ENCODE measurements at regions not wholly inside any gene's neighbourhood (a gene's known extent, or its start where the extent isn't known, plus 50 kb on each side); places are given as distances from the start of the nearest gene placed in this dataset.

- no peaks in the 10 kb centered on the region for H3K9me3 Mint-ChIP-seq
- TF ChIP-seq CTCF (IDR thresholded peaks at IDR 0.05), result no peak
- peaks cover 29% of the 10 kb centered on the region for H3K27me3 Mint-ChIP-seq (ENCODE audit: low read depth, poor library complexity)
- no peak overlapping the region for H3K27ac Mint-ChIP-seq
- peaks cover 26% of the 10 kb centered on the region for H3K4me1 Mint-ChIP-seq
- DNase-seq, result no peak
- H3K36me3 Mint-ChIP-seq (ENCODE audit: low read depth), result peaks cover 12% of the 10 kb centered on the region
- no peak overlapping the region for H3K4me3 Mint-ChIP-seq
These were observed 77.2 kb downstream of the GLI2 start for GRCh38 chr2:120812866-120813265.

DNA sequence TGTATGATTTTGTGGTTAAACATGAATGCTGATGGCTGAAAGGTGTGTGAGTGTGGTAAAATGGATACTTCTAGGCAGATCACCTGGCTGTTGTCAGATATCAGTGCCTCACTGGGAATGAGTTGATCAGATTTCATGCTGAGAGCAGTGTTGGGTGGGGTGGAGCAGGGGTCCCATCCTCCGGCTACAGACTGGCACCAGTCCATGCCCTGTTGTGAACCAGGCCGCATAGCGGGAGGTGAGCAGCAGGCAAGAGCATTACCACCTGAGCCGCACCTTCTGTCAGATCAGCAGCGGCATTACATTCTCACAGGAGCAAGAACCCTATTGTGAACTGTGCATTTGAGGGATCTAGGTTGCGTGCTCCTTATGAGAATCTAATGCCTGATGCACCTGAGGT, 78.7 kb downstream of the GLI2 start:
- TF ChIP-seq CTCF (IDR thresholded peaks at IDR 0.05), result no peak
- H3K27me3 Mint-ChIP-seq (ENCODE audit: low read depth, poor library complexity), result peaks cover 24% of the 10 kb centered on the region
- peaks cover 35% of the 10 kb centered on the region for H3K4me1 Mint-ChIP-seq
- no peaks in the 10 kb centered on the region for H3K9me3 Mint-ChIP-seq
- no peak overlapping the region for H3K4me3 Mint-ChIP-seq
- peaks cover 12% of the 10 kb centered on the region for H3K36me3 Mint-ChIP-seq (ENCODE audit: low read depth)
- no peak for DNase-seq
- H3K27ac Mint-ChIP-seq, result no peak overlapping the region

DNA sequence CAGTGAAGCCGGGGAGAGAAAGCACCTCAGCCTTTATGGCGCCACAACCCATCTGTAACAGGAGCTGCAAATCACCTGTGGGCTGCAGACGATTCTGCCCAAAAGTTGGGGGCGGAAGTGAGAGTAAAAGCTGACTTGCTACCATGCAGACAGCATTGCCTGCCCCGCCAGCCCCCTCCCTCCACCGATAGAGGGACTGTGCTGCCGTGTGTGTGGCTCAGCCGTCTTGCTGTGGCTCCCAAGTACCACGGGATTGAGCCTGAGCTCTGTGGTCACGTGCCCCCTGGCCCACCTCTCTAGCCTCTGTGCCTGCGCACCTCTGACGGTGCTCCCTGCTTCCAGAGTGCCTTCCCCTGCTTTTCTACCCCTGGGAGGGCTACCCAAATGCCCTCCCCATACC, 79.6 kb downstream of the GLI2 start:
- no peaks in the 10 kb centered on the region for H3K9me3 Mint-ChIP-seq
- H3K4me1 Mint-ChIP-seq, result peaks cover 35% of the 10 kb centered on the region
- DNase-seq, result no peak
- H3K4me3 Mint-ChIP-seq, result no peak overlapping the region
- TF ChIP-seq CTCF (IDR thresholded peaks at IDR 0.05), result no peak
- no peak overlapping the region for H3K27ac Mint-ChIP-seq
- peaks cover 12% of the 10 kb centered on the region for H3K36me3 Mint-ChIP-seq (ENCODE audit: low read depth)
- H3K27me3 Mint-ChIP-seq (ENCODE audit: low read depth, poor library complexity), result peaks cover 24% of the 10 kb centered on the region

DNA sequence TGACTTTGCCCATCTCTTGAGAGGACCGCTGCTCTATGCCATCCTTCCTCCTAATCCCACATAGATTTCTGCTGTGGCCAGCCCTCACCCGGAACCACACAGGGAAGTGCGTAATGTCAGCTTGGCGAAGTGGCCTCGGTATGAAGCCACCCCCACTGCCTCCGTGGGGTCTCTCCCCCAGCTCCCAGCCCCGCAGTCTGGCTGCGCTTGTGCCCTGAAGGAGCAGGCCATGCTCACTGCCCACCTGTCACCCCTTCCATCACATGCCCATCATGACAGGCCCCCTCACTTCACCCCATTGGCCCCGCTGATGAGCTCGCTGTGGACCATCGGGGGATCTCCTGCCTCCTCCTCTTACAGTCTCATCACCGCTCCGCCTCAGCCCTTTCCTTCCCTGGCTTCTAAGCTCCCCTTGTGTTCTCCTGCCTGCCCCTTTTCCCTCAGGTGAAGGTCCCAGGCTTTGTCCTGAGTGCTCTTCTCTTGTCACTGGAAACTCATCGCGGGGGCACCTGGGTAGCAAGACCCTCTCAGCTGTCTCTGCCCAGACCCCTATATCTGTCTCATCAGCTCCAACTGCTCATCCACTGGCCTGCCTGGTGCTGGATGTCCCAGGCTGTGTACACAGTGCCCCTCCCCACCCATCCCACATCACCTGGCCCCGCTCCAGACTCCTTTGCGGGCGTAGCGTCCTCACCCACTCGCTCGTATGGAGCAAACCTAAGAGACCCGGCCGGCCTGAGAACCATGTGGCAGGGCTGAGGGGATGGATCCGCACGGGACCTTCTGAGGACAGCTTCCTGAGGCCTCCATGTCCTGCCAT, 81.7 kb downstream of the GLI2 start:
- no peak for TF ChIP-seq CTCF (IDR thresholded peaks at IDR 0.05)
- Mint-ChIP-seq H3K27me3 (ENCODE audit: low read depth, poor library complexity) (peaks cover 24% of the 10 kb centered on the region), H3K36me3 (ENCODE audit: low read depth) (peaks cover 12% of the 10 kb centered on the region), H3K9me3 (no peaks in the 10 kb centered on the region), H3K4me1 (peaks cover 46% of the 10 kb centered on the region), H3K4me3 (no peak overlapping the region), H3K27ac (no peak overlapping the region)
- DNase-seq, result no peak

DNA sequence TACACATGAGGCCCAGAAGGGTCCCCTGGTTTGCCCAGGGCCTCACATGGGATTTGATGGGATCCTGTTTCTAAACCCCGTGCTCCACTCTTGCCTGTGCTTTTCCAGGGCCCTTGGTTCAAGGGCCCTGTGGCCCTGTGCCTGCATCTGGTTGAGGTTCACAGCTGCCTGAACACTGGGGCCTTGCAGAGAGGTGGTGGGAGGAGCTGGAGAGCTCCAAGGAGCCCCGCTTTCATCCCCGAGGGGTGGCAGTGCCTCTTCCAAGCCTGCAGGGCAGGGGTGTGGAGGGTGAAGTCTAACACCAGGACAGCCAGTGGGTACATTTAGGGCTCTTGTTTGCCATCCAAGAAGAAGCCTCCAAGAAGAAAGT, 82.3 kb downstream of the GLI2 start:
- H3K4me1 Mint-ChIP-seq, result peaks cover 52% of the 10 kb centered on the region
- no peak for DNase-seq
- H3K27ac Mint-ChIP-seq, result no peak overlapping the region
- no peak overlapping the region for H3K4me3 Mint-ChIP-seq
- H3K36me3 Mint-ChIP-seq (ENCODE audit: low read depth), result peaks cover 9% of the 10 kb centered on the region
- no peak for TF ChIP-seq CTCF (IDR thresholded peaks at IDR 0.05)
- H3K27me3 Mint-ChIP-seq (ENCODE audit: low read depth, poor library complexity), result peaks cover 26% of the 10 kb centered on the region
- no peaks in the 10 kb centered on the region for H3K9me3 Mint-ChIP-seq

DNA sequence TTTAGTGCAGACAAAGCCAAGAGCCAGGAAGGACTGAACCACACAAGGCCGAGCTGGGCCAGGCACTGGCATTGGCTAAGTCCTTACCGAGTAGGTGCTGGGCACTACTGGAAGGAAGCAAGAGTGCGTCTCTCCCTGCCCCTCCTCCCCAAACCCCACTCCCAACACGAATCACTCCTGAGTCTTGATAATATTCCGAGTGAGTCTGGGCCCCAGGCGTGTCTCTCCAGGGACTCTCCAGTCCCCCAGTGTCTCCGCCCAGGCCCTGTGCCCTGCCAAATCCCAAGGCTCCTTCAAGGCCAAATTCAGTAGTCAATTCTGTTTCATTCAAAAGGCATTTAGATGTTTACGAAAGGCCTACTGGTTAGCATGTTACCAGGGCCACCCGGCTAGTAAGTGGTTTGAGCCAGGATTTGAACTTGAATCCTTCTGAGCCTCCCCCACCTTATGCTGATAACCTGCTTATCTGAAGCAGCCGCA, 82.8 kb downstream of the GLI2 start:
- no peak overlapping the region for H3K4me3 Mint-ChIP-seq
- peaks cover 5% of the 10 kb centered on the region for H3K36me3 Mint-ChIP-seq (ENCODE audit: low read depth)
- no peak for DNase-seq
- no peak overlapping the region for H3K27ac Mint-ChIP-seq
- H3K9me3 Mint-ChIP-seq, result no peaks in the 10 kb centered on the region
- peaks cover 20% of the 10 kb centered on the region for H3K27me3 Mint-ChIP-seq (ENCODE audit: low read depth, poor library complexity)
- peaks cover 57% of the 10 kb centered on the region for H3K4me1 Mint-ChIP-seq
- no peak for TF ChIP-seq CTCF (IDR thresholded peaks at IDR 0.05)
